ENCODE measurements at regions not wholly inside any gene's neighbourhood (a gene's known extent, or its start where the extent isn't known, plus 50 kb on each side); places are given as distances from the start of the nearest gene placed in this dataset.

- no peak for TF ChIP-seq CREB1 (CRISPR knock-in tag; IDR thresholded peaks at IDR 0.05; ENCODE audit: low read depth)
- TF ChIP-seq POLR2AphosphoS5 (IDR thresholded peaks at IDR 0.05; ENCODE audit: low read depth), result no peak
- no peak for TF ChIP-seq REST (IDR thresholded peaks at IDR 0.05; ENCODE audit: unreplicated experiment)
- TF ChIP-seq, protein P1, sequence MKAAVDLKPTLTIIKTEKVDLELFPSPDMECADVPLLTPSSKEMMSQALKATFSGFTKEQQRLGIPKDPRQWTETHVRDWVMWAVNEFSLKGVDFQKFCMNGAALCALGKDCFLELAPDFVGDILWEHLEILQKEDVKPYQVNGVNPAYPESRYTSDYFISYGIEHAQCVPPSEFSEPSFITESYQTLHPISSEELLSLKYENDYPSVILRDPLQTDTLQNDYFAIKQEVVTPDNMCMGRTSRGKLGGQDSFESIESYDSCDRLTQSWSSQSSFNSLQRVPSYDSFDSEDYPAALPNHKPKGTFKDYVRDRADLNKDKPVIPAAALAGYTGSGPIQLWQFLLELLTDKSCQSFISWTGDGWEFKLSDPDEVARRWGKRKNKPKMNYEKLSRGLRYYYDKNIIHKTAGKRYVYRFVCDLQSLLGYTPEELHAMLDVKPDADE (IDR thresholded peaks at IDR 0.05), result no peak
- no peak for TF ChIP-seq EZH2phosphoT487 (IDR thresholded peaks at IDR 0.05; ENCODE audit: unreplicated experiment)
- no peak for TF ChIP-seq CTCF (conservative IDR thresholded peaks at IDR 0.05; ENCODE audit: low read depth in 2 of 2)
- no peak for TF ChIP-seq ZNF331 (CRISPR knock-in tag; IDR thresholded peaks at IDR 0.05; ENCODE audit: low read depth)
- TF ChIP-seq NANOG (IDR thresholded peaks at IDR 0.05; ENCODE audit: borderline replicate concordance), result no peak
- TF ChIP-seq, protein P2, sequence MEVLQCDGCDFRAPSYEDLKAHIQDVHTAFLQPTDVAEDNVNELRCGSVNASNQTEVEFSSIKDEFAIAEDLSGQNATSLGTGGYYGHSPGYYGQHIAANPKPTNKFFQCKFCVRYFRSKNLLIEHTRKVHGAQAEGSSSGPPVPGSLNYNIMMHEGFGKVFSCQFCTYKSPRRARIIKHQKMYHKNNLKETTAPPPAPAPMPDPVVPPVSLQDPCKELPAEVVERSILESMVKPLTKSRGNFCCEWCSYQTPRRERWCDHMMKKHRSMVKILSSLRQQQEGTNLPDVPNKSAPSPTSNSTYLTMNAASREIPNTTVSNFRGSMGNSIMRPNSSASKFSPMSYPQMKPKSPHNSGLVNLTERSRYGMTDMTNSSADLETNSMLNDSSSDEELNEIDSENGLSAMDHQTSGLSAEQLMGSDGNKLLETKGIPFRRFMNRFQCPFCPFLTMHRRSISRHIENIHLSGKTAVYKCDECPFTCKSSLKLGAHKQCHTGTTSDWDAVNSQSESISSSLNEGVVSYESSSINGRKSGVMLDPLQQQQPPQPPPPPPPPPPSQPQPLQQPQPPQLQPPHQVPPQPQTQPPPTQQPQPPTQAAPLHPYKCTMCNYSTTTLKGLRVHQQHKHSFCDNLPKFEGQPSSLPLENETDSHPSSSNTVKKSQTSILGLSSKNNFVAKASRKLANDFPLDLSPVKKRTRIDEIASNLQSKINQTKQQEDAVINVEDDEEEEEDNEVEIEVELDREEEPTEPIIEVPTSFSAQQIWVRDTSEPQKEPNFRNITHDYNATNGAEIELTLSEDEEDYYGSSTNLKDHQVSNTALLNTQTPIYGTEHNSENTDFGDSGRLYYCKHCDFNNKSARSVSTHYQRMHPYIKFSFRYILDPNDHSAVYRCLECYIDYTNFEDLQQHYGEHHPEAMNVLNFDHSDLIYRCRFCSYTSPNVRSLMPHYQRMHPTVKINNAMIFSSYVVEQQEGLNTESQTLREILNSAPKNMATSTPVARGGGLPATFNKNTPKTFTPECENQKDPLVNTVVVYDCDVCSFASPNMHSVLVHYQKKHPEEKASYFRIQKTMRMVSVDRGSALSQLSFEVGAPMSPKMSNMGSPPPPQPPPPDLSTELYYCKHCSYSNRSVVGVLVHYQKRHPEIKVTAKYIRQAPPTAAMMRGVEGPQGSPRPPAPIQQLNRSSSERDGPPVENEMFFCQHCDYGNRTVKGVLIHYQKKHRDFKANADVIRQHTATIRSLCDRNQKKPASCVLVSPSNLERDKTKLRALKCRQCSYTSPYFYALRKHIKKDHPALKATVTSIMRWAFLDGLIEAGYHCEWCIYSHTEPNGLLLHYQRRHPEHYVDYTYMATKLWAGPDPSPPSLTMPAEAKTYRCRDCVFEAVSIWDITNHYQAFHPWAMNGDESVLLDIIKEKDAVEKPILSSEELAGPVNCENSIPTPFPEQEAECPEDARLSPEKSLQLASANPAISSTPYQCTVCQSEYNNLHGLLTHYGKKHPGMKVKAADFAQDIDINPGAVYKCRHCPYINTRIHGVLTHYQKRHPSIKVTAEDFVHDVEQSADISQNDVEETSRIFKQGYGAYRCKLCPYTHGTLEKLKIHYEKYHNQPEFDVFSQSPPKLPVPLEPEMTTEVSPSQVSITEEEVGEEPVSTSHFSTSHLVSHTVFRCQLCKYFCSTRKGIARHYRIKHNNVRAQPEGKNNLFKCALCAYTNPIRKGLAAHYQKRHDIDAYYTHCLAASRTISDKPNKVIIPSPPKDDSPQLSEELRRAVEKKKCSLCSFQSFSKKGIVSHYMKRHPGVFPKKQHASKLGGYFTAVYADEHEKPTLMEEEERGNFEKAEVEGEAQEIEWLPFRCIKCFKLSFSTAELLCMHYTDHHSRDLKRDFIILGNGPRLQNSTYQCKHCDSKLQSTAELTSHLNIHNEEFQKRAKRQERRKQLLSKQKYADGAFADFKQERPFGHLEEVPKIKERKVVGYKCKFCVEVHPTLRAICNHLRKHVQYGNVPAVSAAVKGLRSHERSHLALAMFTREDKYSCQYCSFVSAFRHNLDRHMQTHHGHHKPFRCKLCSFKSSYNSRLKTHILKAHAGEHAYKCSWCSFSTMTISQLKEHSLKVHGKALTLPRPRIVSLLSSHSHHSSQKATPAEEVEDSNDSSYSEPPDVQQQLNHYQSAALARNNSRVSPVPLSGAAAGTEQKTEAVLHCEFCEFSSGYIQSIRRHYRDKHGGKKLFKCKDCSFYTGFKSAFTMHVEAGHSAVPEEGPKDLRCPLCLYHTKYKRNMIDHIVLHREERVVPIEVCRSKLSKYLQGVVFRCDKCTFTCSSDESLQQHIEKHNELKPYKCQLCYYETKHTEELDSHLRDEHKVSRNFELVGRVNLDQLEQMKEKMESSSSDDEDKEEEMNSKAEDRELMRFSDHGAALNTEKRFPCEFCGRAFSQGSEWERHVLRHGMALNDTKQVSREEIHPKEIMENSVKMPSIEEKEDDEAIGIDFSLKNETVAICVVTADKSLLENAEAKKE (CRISPR knock-in tag; IDR thresholded peaks at IDR 0.05), result no peak
- no peak for TF ChIP-seq ZNF114 (CRISPR knock-in tag; IDR thresholded peaks at IDR 0.05)
- no peak for TF ChIP-seq EZH2 (IDR thresholded peaks at IDR 0.05; ENCODE audit: low read depth, unreplicated experiment)
- TF ChIP-seq STAT1 (IDR thresholded peaks at IDR 0.05; ENCODE audit: unreplicated experiment), result no peak
- TF ChIP-seq JUNB (IDR thresholded peaks at IDR 0.05; ENCODE audit: unreplicated experiment), result no peak
- Histone ChIP-seq H3K4me1 (ENCODE audit: insufficient read depth) (peaks cover 9% of the 10 kb centered on the region), H3K27ac (ENCODE audit: low read depth) (no peak overlapping the region), H2AFZ (no peak overlapping the region), H3K4me2 (no peak overlapping the region), H3F3A (replicated peaks; ENCODE audit: low read depth) (no peaks in the 10 kb centered on the region), H3K79me2 (replicated peaks; ENCODE audit: insufficient read depth) (no peaks in the 10 kb centered on the region), H3K27me3 (ENCODE audit: insufficient read depth) (no peaks in the 10 kb centered on the region), H3K4me3 (no peak overlapping the region), H3K36me3 (ENCODE audit: insufficient read depth) (no peaks in the 10 kb centered on the region), H3K9me2 (ENCODE audit: insufficient read depth) (peaks cover 3% of the 10 kb centered on the region; the same call in 1 of the 2 replicates), H4K20me1 (replicated peaks; ENCODE audit: insufficient read depth) (no peaks in the 10 kb centered on the region)
- ATAC-seq, result no peak
- Mint-ChIP-seq H3K4me3 (no peak overlapping the region), H3K36me3 (ENCODE audit: low read depth) (peaks cover 12% of the 10 kb centered on the region; the same call in 2 of the 3 replicates), H3K27me3 (ENCODE audit: insufficient read depth, low read depth, poor library complexity) (peaks cover 2% of the 10 kb centered on the region), H3K4me1 (peaks cover 11% of the 10 kb centered on the region), H3K9me3 (peaks cover 24% of the 10 kb centered on the region), H3K27ac (no peak overlapping the region)
- no peak for DNase-seq (ENCODE audit: low spot score)
Observed at GRCh38 chr13:21917086-21918015, 246.5 kb downstream of the FGF9 start.

Data from GM23338 (cell line).